GM23248 (cell line): ENCODE measurements at regions not wholly inside any gene's neighbourhood (a gene's known extent, or its start where the extent isn't known, plus 50 kb on each side); places are given as distances from the start of the nearest gene placed in this dataset.

Source experiments
- EZH2 ChIP-seq: fragments of 200-600 bp; sonication (generic); IDR thresholded peaks from 2 replicates; pipeline ENCODE4 v1.6.1; 2018; ENCODE audit warnings: antibody characterized with exemption, mild to moderate bottlenecking; ENCODE audit not compliant: insufficient read depth, poor library complexity, severe bottlenecking
- EZH2phosphoT487 ChIP-seq: fragments of 200-600 bp; sonication (generic); IDR thresholded peaks from 2 replicates; pipeline ENCODE4 v1.6.1; 2018; ENCODE audit warnings: antibody characterized with exemption, moderate library complexity, mild to moderate bottlenecking, low read depth; ENCODE audit not compliant: insufficient read depth

DNA sequence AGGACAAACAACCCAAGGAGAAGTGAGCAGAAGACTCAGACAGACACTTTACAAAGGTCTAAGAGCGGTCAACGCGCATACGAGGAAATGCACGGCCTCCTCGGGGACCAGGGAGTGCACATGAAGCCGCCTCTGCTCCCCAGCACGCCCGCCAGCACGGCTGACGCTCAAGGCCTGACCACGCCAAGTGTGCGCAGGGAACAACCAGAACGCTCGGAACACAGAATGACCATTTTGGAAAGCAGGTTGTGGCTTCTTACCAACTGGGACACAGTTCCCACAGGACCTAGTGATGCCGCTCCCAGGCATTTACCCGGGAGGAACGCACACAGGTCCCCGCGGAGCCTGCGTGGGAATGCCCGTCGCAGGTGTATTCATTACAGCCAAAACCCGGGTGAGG, 191.5 kb upstream of the PPP1R26 start:
- TF ChIP-seq EZH2 (no peak), EZH2phosphoT487 (no peak)
